Left colon (tissue), 2 donors: ENCODE measurements at regions not wholly inside any gene's neighbourhood (a gene's known extent, or its start where the extent isn't known, plus 50 kb on each side); places are given as distances from the start of the nearest gene placed in this dataset.

Experiments
- ATAC-seq: fragments of 200-7000 bp; cut with Tn5 transposase; one replicate; pipeline ENCODE4 v1.9.1; 2020; ENCODE audit warnings: mild to moderate bottlenecking, moderate library complexity
- DNase-seq, 2 donors: peaks; one replicate each; pipeline ENCODE4 v3.0.0-alpha.2; 2020
- intact Hi-C, 2 donors: fragments of 100-400 bp; cut with DNase I in 1 of 2; cut with micrococcal nuclease in 1 of 2; formaldehyde crosslinking; loops; one replicate each; pipeline versions ENCODE4 v1.11.2 to v1.14.0; 2022; cut with DNase I, micrococcal nuclease
- donor health status: DM: no; HTN: no; CAD: no.
- donor health status: DM: yes; HTN: yes; CAD: no.

DNA sequence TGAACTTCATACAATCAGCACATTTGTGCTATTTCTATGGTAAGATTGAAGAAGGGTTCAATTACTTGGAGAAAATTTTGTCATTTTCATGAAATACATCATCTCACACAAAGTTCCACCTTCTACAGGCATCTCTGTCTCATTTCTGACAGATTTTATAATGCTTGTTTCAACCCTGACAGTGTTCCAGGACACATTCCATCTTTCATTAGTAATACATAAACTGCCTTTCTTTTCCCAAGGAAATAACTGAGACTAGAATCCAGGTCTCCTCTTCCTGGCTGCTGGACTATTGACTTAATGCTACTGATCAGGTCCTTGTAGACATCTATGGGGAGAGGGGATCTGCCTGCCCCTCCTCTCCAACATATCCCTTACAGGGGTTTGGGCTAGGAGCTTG lies 70.1 kb upstream of the PLPP4 start:
- intact Hi-C loops = no loop called here
- no peak for DNase-seq
- no peak for ATAC-seq

DNA sequence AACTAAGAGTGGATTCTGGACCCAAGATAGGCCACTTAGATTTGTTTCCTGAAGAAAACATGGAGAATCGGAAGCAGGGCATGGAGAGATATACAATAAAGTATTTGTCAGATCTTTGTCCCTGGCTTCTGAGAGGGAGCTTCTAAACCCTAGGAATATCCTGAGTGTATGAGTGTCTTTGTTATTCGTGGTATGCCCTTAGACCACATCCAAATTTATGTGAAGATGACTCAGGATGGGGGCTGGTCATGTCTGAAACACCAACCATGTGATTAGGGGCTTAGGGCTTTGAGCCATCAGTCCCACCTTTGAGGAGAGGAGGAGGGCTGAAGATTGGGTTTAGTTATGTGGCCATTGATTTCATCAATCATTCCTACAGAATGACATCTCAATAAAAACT lies 69.7 kb upstream of the PLPP4 start:
- intact Hi-C loops = no loop called here
- DNase-seq (no peak), ATAC-seq (no peak)

DNA sequence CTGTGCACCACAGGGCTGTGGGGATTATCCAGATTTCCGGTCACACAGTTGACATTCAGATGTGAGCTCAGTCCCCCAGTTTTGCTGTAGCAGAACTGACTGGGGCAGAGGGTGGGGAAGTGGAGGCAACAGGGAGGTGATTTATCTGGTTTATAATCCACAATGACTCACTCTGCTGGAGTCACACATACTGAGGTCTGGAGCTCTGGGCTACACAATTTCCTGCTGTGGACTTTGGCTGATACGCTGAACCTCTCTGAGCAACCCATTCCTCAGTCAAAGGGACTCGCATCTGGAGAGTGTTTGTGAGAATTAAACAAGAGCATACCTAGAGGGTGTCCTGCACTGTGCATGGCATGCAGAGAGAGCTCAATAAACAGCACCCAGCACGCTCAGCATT lies 64.8 kb upstream of the PLPP4 start:
- ATAC-seq (peak; percentile 83), DNase-seq (no peak)
- intact Hi-C loops = no loop called here

DNA sequence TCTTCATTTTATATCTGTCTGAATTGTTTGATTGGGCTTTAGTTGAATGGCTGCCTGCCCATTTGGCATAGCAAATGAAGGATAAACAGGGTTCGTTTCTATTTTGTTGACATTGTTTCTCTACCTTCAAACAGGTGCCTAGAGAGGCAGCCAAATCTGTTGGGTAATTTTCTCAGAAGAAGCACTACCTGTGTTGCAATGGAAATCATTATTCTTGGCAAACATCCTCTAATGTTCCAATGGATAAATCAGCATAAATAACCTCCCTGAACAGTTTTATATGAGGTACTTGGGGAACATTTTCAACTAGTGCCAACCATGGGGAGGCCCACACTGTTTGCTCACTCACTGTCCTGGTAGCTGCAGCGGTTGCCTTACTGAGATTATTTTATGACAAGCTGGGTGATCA lies 64.4 kb upstream of the PLPP4 start:
- ATAC-seq (peak; percentile 75), DNase-seq (no peak)
- intact Hi-C loops = no loop called here

DNA sequence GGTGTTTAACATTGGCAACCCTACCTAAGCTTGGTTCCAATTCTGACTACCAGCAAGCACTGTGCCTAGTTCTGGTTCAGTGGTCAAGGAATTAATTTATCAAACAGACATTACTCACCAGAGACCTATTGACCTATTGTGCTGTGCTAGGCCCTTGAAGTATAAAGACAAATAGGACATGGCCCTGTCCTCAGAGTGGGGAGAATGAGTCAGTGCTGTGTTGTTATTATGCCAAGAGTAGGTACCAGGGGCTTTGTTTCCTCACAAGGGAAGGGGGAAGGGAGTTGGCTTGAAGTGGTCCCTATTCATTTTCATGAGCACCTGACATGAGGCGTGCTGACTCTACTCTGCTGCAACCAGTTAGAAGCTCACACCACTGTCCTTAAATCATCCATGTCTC lies 62.6 kb upstream of the PLPP4 start:
- ATAC-seq (no peak), DNase-seq (no peak)
- intact Hi-C loops = no loop called here

DNA sequence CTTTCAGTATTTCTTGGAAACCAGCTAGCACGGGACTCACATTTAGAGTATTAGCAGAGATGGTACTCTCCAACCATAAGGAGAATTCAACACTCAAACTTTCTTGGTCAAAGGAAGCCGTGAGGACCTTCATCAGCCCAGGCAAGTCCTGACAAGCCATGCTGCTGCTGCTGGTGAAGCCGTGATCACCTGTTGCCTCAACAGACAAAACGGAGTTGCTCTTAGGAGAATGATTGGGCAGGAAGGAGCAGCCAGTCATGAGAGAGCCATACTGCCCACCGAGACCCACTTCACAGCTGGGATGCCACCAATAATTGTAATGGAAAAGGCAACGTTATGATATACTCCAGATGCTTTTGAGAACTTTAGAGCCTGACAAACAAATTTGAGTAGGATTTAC lies 60.8 kb upstream of the PLPP4 start:
- intact Hi-C loops = no loop called here
- DNase-seq (no peak), ATAC-seq (no peak)

DNA sequence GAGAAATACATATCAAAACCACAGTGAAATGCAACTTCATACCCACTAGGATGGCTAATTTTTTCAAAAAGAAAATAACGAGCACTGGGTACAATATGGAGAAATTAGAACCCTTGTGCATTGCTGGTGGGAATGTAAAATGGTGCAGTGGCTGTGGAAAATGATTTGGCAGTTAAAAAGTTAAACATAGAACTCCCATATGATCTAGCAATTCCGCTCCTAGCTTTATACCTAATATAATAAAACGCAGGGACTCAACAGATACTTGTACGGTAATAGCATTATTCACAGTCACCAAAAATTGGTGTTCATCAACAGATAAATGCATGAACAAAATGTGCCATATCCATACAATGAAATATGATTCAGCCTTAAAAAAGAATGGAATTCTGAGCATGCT lies 58.8 kb upstream of the PLPP4 start:
- DNase-seq (no peak), ATAC-seq (no peak)
- intact Hi-C loops = no loop called here

DNA sequence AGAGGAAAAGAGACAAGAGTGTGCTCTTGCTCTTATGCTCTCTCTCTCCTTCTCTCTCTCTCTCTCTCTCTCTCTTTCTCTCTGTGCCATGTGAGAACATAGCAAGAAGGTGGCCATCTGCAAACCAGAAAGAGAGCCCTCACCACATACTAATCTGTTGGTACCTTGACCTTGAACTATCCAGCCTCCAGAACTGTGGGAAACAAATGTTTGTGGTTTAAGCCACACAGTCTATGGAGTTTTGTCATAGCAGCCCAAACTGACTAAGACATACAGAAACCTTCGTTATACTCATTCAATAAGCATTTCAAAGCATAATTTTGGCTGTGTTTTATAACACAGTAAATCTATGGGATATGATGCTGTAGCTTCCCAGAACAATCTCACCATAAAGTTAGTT lies 56.4 kb upstream of the PLPP4 start:
- intact Hi-C loops = no loop called here
- ATAC-seq (no peak), DNase-seq (no peak)

DNA sequence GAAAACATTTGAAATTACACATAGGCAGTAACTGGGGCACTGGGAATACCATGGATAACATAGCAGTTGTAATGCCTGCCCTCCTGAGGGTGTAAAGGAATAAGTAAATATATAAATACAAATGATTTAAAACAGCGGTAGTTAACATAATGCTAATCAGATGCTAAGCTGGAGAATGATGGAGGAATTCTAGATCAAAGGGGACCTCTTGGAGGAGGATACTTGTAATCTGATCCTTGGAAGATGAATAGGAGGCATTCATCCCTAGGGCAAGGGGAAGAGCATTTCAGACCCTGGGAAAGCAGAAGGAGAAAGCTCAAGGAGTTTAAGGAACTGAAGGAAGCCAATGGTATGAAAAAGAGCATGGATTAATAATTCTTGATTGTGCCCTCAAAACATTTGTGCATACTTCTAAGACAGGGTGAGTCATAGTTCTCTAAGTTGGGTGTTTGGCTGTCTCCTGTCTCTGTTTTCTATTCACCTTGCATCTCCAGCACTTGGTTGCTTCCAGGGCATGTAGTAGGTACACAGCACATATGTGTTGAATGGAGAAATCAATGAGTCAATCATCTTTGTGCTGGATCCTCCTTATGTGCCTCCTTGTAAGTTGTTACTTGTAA lies 54.8 kb upstream of the PLPP4 start:
- ATAC-seq = no peak
- DNase-seq = no peak
- intact Hi-C loops = no loop called here

DNA sequence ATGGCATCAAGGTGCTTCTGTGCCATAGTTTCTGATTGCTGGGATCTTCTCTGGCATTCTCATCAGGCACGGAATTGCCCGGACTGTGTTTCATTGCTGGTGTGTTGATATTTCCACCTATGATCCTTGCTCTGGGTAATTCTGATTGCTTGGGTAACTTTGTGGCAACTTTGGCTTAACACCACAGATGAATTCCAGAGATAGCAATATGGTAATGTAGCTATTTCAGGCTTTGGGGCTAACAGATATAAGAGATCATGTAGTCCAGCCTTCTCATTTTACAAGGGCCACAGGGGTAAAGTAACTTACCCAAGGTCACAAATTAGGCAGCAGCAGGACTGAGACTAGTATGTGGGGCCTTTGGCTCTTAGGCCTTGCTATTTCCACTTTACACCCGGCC lies 53.9 kb upstream of the PLPP4 start:
- intact Hi-C loops = no loop called here
- DNase-seq (no peak), ATAC-seq (no peak)

DNA sequence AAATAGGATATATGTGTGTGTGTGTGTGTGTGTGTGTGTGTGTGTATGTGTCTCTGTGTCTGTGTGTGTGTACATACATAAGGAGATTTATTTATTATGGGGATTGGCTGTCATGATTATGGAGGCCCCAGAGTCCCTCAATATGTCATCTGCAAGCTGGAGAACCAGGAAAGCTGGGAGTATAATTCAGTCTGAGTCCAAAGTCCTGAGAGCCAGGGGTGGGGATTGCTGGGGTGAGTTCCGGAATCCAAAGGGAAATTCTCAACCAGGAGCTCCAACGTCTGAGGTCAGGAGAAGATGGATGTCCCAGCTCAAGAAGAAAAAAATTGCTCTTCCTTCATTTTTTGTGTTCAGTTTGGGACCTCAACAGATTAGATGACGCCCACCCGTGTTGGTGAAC lies 50.7 kb upstream of the PLPP4 start:
- ATAC-seq (peak; percentile 94), DNase-seq (peak; percentile 54 to 62)
- intact Hi-C loops = no loop called here
